ENCODE measurements at regions not wholly inside any gene's neighbourhood (a gene's known extent, or its start where the extent isn't known, plus 50 kb on each side); places are given as distances from the start of the nearest gene placed in this dataset.

- TF ChIP-seq POLR2A (IDR thresholded peaks at IDR 0.05) = no peak
- TF ChIP-seq, protein P1, sequence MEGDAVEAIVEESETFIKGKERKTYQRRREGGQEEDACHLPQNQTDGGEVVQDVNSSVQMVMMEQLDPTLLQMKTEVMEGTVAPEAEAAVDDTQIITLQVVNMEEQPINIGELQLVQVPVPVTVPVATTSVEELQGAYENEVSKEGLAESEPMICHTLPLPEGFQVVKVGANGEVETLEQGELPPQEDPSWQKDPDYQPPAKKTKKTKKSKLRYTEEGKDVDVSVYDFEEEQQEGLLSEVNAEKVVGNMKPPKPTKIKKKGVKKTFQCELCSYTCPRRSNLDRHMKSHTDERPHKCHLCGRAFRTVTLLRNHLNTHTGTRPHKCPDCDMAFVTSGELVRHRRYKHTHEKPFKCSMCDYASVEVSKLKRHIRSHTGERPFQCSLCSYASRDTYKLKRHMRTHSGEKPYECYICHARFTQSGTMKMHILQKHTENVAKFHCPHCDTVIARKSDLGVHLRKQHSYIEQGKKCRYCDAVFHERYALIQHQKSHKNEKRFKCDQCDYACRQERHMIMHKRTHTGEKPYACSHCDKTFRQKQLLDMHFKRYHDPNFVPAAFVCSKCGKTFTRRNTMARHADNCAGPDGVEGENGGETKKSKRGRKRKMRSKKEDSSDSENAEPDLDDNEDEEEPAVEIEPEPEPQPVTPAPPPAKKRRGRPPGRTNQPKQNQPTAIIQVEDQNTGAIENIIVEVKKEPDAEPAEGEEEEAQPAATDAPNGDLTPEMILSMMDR (IDR thresholded peaks at IDR 0.05 in 4 of 5, conservative IDR thresholded peaks at IDR 0.05 in 1 of 5) = no peak
These were observed 75.0 kb upstream of the MACF1 start for GRCh38 chr1:39129514-39129913.
